NCI-H128 (cell line): ENCODE measurements at regions not wholly inside any gene's neighbourhood (a gene's known extent, or its start where the extent isn't known, plus 50 kb on each side); places are given as distances from the start of the nearest gene placed in this dataset.
"Not testable (repeated sequence)": the region's sequence is repeated elsewhere in the genome, so short reads cannot be mapped to it uniquely, and the experiment has no call there.

ENCODE experiments used
- DNase-seq: peaks from one replicate; lab custom pipeline; 2025; ENCODE audit not compliant: unreplicated experiment; lab: John Stamatoyannopoulos, UW

- no peak for DNase-seq
These were observed 498.8 kb downstream of the IRS2 start for GRCh38 chr13:109287553-109287952.

GRCh38 chr13:109285586-109285985 is 500.8 kb downstream of the IRS2 start:
- no peak for DNase-seq

GRCh38 chr13:109281903-109282635 is 504.3 kb downstream of the IRS2 start:
- no peak for DNase-seq

- no peak for DNase-seq
These were observed 505.1 kb downstream of the IRS2 start for GRCh38 chr13:109281017-109281902.

GRCh38 chr13:109276261-109276660 is 510.1 kb downstream of the IRS2 start:
- DNase-seq = no peak

GRCh38 chr13:109275852-109276251 is 510.5 kb downstream of the IRS2 start:
- no peak for DNase-seq

- no peak for DNase-seq
These were observed 511.1 kb downstream of the IRS2 start for GRCh38 chr13:109275139-109275745.

GRCh38 chr13:109274188-109274821 is 512.1 kb downstream of the IRS2 start:
- no peak for DNase-seq

- no peak for DNase-seq
These were observed 513.0 kb downstream of the IRS2 start for GRCh38 chr13:109273326-109273751.

GRCh38 chr13:109272595-109273325 is 513.6 kb downstream of the IRS2 start:
- no peak for DNase-seq

GRCh38 chr13:109271555-109272541 is 514.5 kb downstream of the IRS2 start:
- DNase-seq = no peak

GRCh38 chr13:109271061-109271460 is 515.3 kb downstream of the IRS2 start:
- no peak for DNase-seq

- not testable (repeated sequence) for DNase-seq
These were observed 517.0 kb downstream of the IRS2 start for GRCh38 chr13:109269381-109269780.

- DNase-seq = not testable (repeated sequence)
These were observed 517.9 kb downstream of the IRS2 start for GRCh38 chr13:109268492-109268891.

- DNase-seq = not testable (repeated sequence)
These were observed 519.0 kb downstream of the IRS2 start for GRCh38 chr13:109267400-109267799.

- not testable (repeated sequence) for DNase-seq
These were observed 521.0 kb downstream of the IRS2 start for GRCh38 chr13:109265438-109265742.

- not testable (repeated sequence) for DNase-seq
These were observed 521.6 kb downstream of the IRS2 start for GRCh38 chr13:109264603-109265437.

GRCh38 chr13:109257761-109258157 is 528.6 kb downstream of the IRS2 start:
- not testable (repeated sequence) for DNase-seq
